ENCODE measurements at regions not wholly inside any gene's neighbourhood (a gene's known extent, or its start where the extent isn't known, plus 50 kb on each side); places are given as distances from the start of the nearest gene placed in this dataset.
"Not testable (repeated sequence)": the region's sequence is repeated elsewhere in the genome, so short reads cannot be mapped to it uniquely, and the experiment has no call there.

GRCh38 chr7:86091369-86091768 lies 552.3 kb upstream of the GRM3 start:
- no peak overlapping the region for H3K27ac ChIP-seq (ENCODE audit: low read depth in 1 of 2, low read length in 1 of 2)
- no peaks in the 10 kb centered on the region for H3K4me1 ChIP-seq (ENCODE audit: control insufficient read depth in 5 of 5, insufficient read depth in 5 of 5, low read length in 5 of 5)
- WGBS, 2 donors = 62 to 77% methylated on average over 1 of the region's 1 CpG
- no peak overlapping the region for H3K9ac ChIP-seq (ENCODE audit: insufficient read depth in 1 of 2, low read length in 2 of 2)
- no peak overlapping the region for H3K4me3 ChIP-seq
- DNase-seq (no peak), ATAC-seq (ENCODE audit: insufficient read depth, low FRiP score) (no peak)
- H3K36me3 ChIP-seq (ENCODE audit: control insufficient read depth in 4 of 4, insufficient read depth in 4 of 4, low read length in 4 of 4) = no peaks in the 10 kb centered on the region
- TF ChIP-seq CTCF (IDR thresholded peaks at IDR 0.05; ENCODE audit: control extremely low read depth, extremely low read depth) = no peak
- H3K9me3 ChIP-seq (ENCODE audit: control insufficient read depth in 4 of 4, insufficient read depth in 3 of 4, low read length in 3 of 4) = peaks cover 0 to 7% (median 5%) of the 10 kb centered on the region in 4 donors
- no peaks in the 10 kb centered on the region for H3K27me3 ChIP-seq (ENCODE audit: control insufficient read depth in 3 of 3, insufficient read depth in 3 of 3, low read length in 2 of 3)

GRCh38 chr7:86089455-86089854 lies 554.3 kb upstream of the GRM3 start:
- 86% methylated on average over 1 of the region's 1 CpG for WGBS, 2 donors
- H3K9me3 ChIP-seq (ENCODE audit: control insufficient read depth in 4 of 4, insufficient read depth in 3 of 4, low read length in 3 of 4) = peaks cover 0 to 7% (median 5%) of the 10 kb centered on the region in 4 donors

GRCh38 chr7:86064572-86064971 lies 579.1 kb upstream of the GRM3 start:
- not testable (repeated sequence) for H3K9me3 ChIP-seq (ENCODE audit: control insufficient read depth in 4 of 4, insufficient read depth in 3 of 4, low read length in 3 of 4); H3K4me3 ChIP-seq; H3K27me3 ChIP-seq (ENCODE audit: control insufficient read depth in 3 of 3, insufficient read depth in 3 of 3, low read length in 2 of 3); DNase-seq; H3K9ac ChIP-seq (ENCODE audit: insufficient read depth in 1 of 2, low read length in 2 of 2); H3K27ac ChIP-seq (ENCODE audit: low read depth in 1 of 2, low read length in 1 of 2); H3K36me3 ChIP-seq (ENCODE audit: control insufficient read depth in 4 of 4, insufficient read depth in 4 of 4, low read length in 4 of 4); ATAC-seq (ENCODE audit: insufficient read depth, low FRiP score); H3K4me1 ChIP-seq (ENCODE audit: control insufficient read depth in 5 of 5, insufficient read depth in 5 of 5, low read length in 5 of 5)
- 77 to 96% methylated on average over 1 of the region's 1 CpG for WGBS, 2 donors

More at GRCh38 chr7:86089455-86089854, 554.3 kb upstream of the GRM3 start:
- ATAC-seq (ENCODE audit: insufficient read depth, low FRiP score) (no peak), DNase-seq (no peak)
- Histone ChIP-seq H3K27me3 (ENCODE audit: control insufficient read depth in 3 of 3, insufficient read depth in 3 of 3, low read length in 2 of 3) (no peaks in the 10 kb centered on the region), H3K4me3 (no peak overlapping the region), H3K9ac (ENCODE audit: insufficient read depth in 1 of 2, low read length in 2 of 2) (no peak overlapping the region), H3K4me1 (ENCODE audit: control insufficient read depth in 5 of 5, insufficient read depth in 5 of 5, low read length in 5 of 5) (no peaks in the 10 kb centered on the region), H3K27ac (ENCODE audit: low read depth in 1 of 2, low read length in 1 of 2) (no peak overlapping the region), H3K36me3 (ENCODE audit: control insufficient read depth in 4 of 4, insufficient read depth in 4 of 4, low read length in 4 of 4) (no peaks in the 10 kb centered on the region)
- TF ChIP-seq CTCF (IDR thresholded peaks at IDR 0.05; ENCODE audit: control extremely low read depth, extremely low read depth) = no peak

- ATAC-seq (ENCODE audit: insufficient read depth, low FRiP score) (no peak), DNase-seq (no peak)
- Histone ChIP-seq H3K27ac (ENCODE audit: low read depth in 1 of 2, low read length in 1 of 2) (no peak overlapping the region), H3K4me1 (ENCODE audit: control insufficient read depth in 5 of 5, insufficient read depth in 5 of 5, low read length in 5 of 5) (no peaks in the 10 kb centered on the region), H3K4me3 (no peak overlapping the region), H3K27me3 (ENCODE audit: control insufficient read depth in 3 of 3, insufficient read depth in 3 of 3, low read length in 2 of 3) (no peaks in the 10 kb centered on the region), H3K9ac (ENCODE audit: insufficient read depth in 1 of 2, low read length in 2 of 2) (no peak overlapping the region), H3K36me3 (ENCODE audit: control insufficient read depth in 4 of 4, insufficient read depth in 4 of 4, low read length in 4 of 4) (no peaks in the 10 kb centered on the region), H3K9me3 (ENCODE audit: control insufficient read depth in 4 of 4, insufficient read depth in 3 of 4, low read length in 3 of 4) (peaks cover 0 to 5% (median 2%) of the 10 kb centered on the region in 4 donors)
- TF ChIP-seq CTCF (IDR thresholded peaks at IDR 0.05; ENCODE audit: control extremely low read depth, extremely low read depth) = no peak
- 81 to 84% methylated on average over 3 of the region's 3 CpGs for WGBS, 2 donors
These were observed 585.1 kb upstream of the GRM3 start for GRCh38 chr7:86058649-86059048.
